Upper lobe of left lung (tissue), 4 donors: ENCODE measurements at regions not wholly inside any gene's neighbourhood (a gene's known extent, or its start where the extent isn't known, plus 50 kb on each side); places are given as distances from the start of the nearest gene placed in this dataset.

Experiments
- CTCF ChIP-seq, 6 experiments: fragments of 450-650 bp in 4 of 6; fragments of 200-600 bp in 2 of 6; sonication (generic) in 2 of 6; IDR thresholded peaks; one replicate each; pipeline ENCODE4 v1.5.1; 2016 to 2019; ENCODE audit warnings: antibody characterized with exemption in 6 of 6
- EP300 ChIP-seq, 4 donors: sonication (generic); formaldehyde crosslinking; IDR thresholded peaks; one replicate each; pipeline ENCODE4 v1.5.1; 2017; ENCODE audit warnings: antibody characterized with exemption in 4 of 4, control low read depth in 2 of 4

GRCh38 chr13:78047151-78047550 is 128.5 kb upstream of the EDNRB start:
- TF ChIP-seq CTCF (IDR thresholded peaks at IDR 0.05), result no peak
- TF ChIP-seq EP300 (IDR thresholded peaks at IDR 0.05), result no peak
